HCT116 (cell line): ENCODE measurements at regions not wholly inside any gene's neighbourhood (a gene's known extent, or its start where the extent isn't known, plus 50 kb on each side); places are given as distances from the start of the nearest gene placed in this dataset.

Experiments used
- CEBPB ChIP-seq: IDR thresholded peaks from 2 replicates; pipeline ENCODE4 v1.6.1; 2012; ENCODE audit warnings: low read depth
- CTCF ChIP-seq, 3 experiments: fragments of 200-600 bp in 1 of 3; sonication (generic) in 1 of 3; IDR thresholded peaks in 2 of 3; conservative IDR thresholded peaks in 1 of 3; 2 replicates each; pipeline ENCODE4 v1.5.1; 2012 to 2017; ENCODE audit warnings: low read depth in 2 of 3, low read length in 2 of 3, antibody characterized with exemption in 1 of 3, borderline replicate concordance in 1 of 3, control low read depth in 1 of 3, mild to moderate bottlenecking in 1 of 3, mixed read lengths in 1 of 3, mixed run types in 1 of 3, moderate library complexity in 1 of 3; ENCODE audit not compliant: insufficient read depth in 1 of 3
- EZH2 ChIP-seq: fragments of 200-600 bp; sonication (generic); IDR thresholded peaks from 2 replicates; pipeline ENCODE4 v1.6.1; 2017; ENCODE audit warnings: antibody characterized with exemption, mixed run types
- EZH2phosphoT487 ChIP-seq: fragments of 200-600 bp; IDR thresholded peaks from 2 replicates; pipeline ENCODE4 v1.6.1; 2018; ENCODE audit warnings: antibody characterized with exemption, borderline replicate concordance
- JUND ChIP-seq: IDR thresholded peaks from 2 replicates; pipeline ENCODE4 v1.6.1; 2012
- MAX ChIP-seq: IDR thresholded peaks from 2 replicates; pipeline ENCODE4 v1.6.1; 2012
- POLR2A ChIP-seq: IDR thresholded peaks from 2 replicates; pipeline ENCODE4 v1.7.0; 2011; ENCODE audit warnings: borderline replicate concordance; ENCODE audit not compliant: insufficient read depth, insufficient read length; ENCODE audit errors: extremely low read depth
- POLR2AphosphoS5 ChIP-seq: IDR thresholded peaks from 2 replicates; pipeline ENCODE4 v1.6.1; 2011; ENCODE audit warnings: mild to moderate bottlenecking, low read depth, low read length, moderate library complexity
- SIN3A ChIP-seq: IDR thresholded peaks from 2 replicates; pipeline ENCODE4 v1.6.1; 2012; ENCODE audit warnings: low read depth

GRCh38 chr5:40368200-40368599 lies 311.5 kb upstream of the PTGER4 start:
- no peak for TF ChIP-seq EZH2phosphoT487
- TF ChIP-seq CTCF (IDR thresholded peaks at IDR 0.05 in 2 of 3, conservative IDR thresholded peaks at IDR 0.05 in 1 of 3; ENCODE audit: borderline replicate concordance in 1 of 3, insufficient read depth in 1 of 3, low read depth in 2 of 3, low read length in 2 of 3): no peak
- no peak for TF ChIP-seq CEBPB
- no peak for TF ChIP-seq MAX
- no peak for TF ChIP-seq POLR2A
- TF ChIP-seq EZH2: no peak
- TF ChIP-seq POLR2AphosphoS5: no peak
- no peak for TF ChIP-seq JUND
- no peak for TF ChIP-seq SIN3A
